Effector memory CD4-positive, alpha-beta T cell (primary cell): ENCODE measurements at regions not wholly inside any gene's neighbourhood (a gene's known extent, or its start where the extent isn't known, plus 50 kb on each side); places are given as distances from the start of the nearest gene placed in this dataset.

ENCODE experiments used
- DNase-seq, 3 donors: peaks; one replicate each; pipeline ENCODE4 v3.0.0-alpha.2; 2020
- H3K27ac ChIP-seq: 2 replicates; pipeline ENCODE4 v1.7.0; 2013; ENCODE audit warnings: mild to moderate bottlenecking, low read length, moderate library complexity; ENCODE audit not compliant: insufficient read depth, poor library complexity, severe bottlenecking
- H3K27me3 ChIP-seq: replicated peaks from 2 replicates; pipeline ENCODE4 v1.7.0; 2013; ENCODE audit warnings: mild to moderate bottlenecking, low read length; ENCODE audit not compliant: insufficient read depth, control insufficient read depth, poor library complexity, severe bottlenecking
- H3K36me3 ChIP-seq: 2 replicates; pipeline ENCODE4 v1.7.0; 2013; ENCODE audit warnings: mild to moderate bottlenecking, low read length, moderate library complexity; ENCODE audit not compliant: control insufficient read depth, insufficient read depth
- H3K4me1 ChIP-seq: 2 replicates; pipeline ENCODE4 v1.7.0; 2013; ENCODE audit warnings: low read length, mild to moderate bottlenecking; ENCODE audit not compliant: control insufficient read depth, insufficient read depth, poor library complexity, severe bottlenecking
- H3K4me3 ChIP-seq: 2 replicates; pipeline ENCODE4 v1.7.0; 2013; ENCODE audit warnings: low read length, low read depth, mild to moderate bottlenecking; ENCODE audit not compliant: insufficient read depth, poor library complexity, severe bottlenecking
- H3K9me3 ChIP-seq: 2 replicates; pipeline ENCODE4 v1.7.0; 2013; ENCODE audit warnings: mild to moderate bottlenecking, low read length, moderate library complexity; ENCODE audit not compliant: control insufficient read depth

DNA sequence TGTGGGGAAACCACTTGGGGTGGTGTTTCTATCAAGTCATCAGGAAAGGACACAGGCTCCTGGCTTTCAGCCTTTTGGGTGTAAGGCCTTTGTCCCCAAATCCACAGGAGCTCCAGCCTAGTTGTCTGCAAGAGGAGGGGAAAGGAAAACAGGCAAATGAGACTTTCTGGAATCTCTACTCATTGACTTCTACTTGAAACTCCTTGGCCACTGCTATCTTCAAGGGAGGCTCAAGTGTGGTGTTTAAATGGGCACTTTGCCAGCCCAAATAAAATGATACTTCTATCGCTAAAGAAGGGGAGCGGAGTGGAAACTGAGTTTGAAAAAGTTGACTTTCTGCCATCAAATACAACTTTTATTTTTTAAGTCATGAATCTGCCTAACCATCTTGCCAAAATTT lies 445.9 kb upstream of the RGS6 start:
- Histone ChIP-seq H3K4me1 (no peaks in the 10 kb centered on the region), H3K27ac (no peak overlapping the region), H3K36me3 (no peaks in the 10 kb centered on the region), H3K9me3 (no peaks in the 10 kb centered on the region), H3K4me3 (no peak overlapping the region), H3K27me3 (no peaks in the 10 kb centered on the region)
- DNase-seq, result no peak

DNA sequence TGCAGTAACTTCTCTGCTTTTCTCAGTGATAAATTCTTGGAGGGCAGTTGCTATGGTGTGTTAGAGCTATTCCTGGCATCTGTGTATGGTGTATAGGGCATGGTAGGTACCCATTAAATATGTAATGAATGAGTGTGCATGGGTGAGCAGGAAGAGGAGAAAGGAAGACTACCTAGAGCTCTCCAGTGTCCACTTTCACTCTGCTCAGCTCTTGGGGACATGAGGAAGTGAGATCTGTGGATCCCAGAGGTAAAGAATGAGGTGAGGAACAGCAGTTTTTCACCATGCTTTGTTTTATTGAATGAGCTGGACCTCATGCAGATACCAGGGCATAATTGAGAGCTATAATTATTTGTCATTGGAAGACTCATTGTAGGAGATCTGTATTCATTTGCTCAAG lies 444.8 kb upstream of the RGS6 start:
- Histone ChIP-seq H3K27ac (no peak overlapping the region), H3K4me1 (no peaks in the 10 kb centered on the region)

DNA sequence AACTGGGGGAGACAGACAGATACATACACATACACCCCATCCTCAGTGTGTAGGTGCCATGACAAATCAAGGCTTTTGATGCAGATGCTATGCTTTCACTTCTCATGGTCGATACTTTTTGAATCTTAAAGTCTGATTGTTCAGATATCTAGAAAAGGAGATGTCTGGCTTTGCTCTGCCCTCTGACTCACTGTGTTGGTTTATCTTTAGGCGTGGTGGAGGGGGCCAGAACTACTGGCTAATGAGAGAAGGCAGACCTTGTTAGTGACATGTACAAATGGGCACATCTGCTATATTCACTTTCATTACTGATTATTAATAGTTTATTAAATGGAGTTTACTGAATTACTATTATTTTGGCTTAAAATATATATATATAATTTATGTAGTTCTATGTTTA lies 444.3 kb upstream of the RGS6 start:
- Histone ChIP-seq H3K27ac (no peak overlapping the region), H3K27me3 (no peaks in the 10 kb centered on the region), H3K4me3 (no peak overlapping the region), H3K4me1 (no peaks in the 10 kb centered on the region), H3K9me3 (no peaks in the 10 kb centered on the region), H3K36me3 (no peaks in the 10 kb centered on the region)
- DNase-seq, result no peak

More for the DNA sequence above, 444.8 kb upstream of the RGS6 start:
- no peak for DNase-seq
- Histone ChIP-seq H3K27me3 (no peaks in the 10 kb centered on the region), H3K9me3 (no peaks in the 10 kb centered on the region), H3K4me3 (no peak overlapping the region), H3K36me3 (no peaks in the 10 kb centered on the region)

DNA sequence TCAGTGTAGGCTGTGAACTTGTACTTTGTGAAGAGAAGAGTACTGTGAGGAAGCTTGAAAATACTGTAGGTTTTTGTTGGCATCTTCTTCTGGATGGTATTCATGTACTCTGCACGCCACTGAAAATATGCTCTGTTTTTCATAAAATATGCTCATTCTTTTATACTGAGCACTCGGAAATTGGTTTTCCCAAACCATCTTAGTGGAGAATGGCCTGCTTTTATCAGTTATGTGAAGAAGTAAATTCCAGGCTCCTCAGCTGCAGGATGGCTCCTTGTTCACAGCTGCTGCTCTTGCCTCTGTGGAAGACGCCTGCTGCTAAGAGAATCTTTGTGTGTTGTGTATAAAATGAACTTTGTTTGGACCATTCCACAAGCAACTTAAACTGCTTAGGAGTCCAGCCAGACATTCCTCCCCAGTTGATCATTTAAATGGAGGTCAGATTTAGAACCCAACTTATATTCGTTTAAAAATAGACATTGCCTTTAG lies 443.5 kb upstream of the RGS6 start:
- H3K4me3 ChIP-seq, result no peak overlapping the region
- no peaks in the 10 kb centered on the region for H3K9me3 ChIP-seq
- H3K27me3 ChIP-seq, result no peaks in the 10 kb centered on the region
- no peak overlapping the region for H3K27ac ChIP-seq
- DNase-seq, result no peak
- no peaks in the 10 kb centered on the region for H3K4me1 ChIP-seq
- H3K36me3 ChIP-seq, result no peaks in the 10 kb centered on the region

DNA sequence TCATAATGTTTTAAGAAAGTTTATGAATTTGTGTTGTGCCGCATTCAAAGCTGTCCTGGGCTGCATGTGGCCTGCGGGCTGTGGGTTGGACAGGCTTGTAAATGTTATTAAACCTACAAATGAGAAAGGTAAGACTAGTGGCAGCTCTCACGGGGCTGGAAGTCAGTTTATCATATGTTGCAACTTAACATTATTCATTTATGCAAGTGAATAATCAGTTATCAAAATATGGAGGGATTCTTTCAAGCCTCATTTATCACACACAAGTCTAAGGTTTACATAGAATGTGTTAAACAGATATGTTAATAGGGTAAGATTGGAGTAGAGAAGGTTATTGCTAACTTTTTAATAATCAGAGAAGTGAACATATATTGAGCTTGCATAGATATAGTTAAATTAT lies 442.5 kb upstream of the RGS6 start:
- no peaks in the 10 kb centered on the region for H3K4me1 ChIP-seq
- no peaks in the 10 kb centered on the region for H3K27me3 ChIP-seq
- DNase-seq, result no peak
- no peak overlapping the region for H3K27ac ChIP-seq
- H3K9me3 ChIP-seq, result no peaks in the 10 kb centered on the region
- H3K4me3 ChIP-seq, result no peak overlapping the region
- H3K36me3 ChIP-seq, result no peaks in the 10 kb centered on the region

DNA sequence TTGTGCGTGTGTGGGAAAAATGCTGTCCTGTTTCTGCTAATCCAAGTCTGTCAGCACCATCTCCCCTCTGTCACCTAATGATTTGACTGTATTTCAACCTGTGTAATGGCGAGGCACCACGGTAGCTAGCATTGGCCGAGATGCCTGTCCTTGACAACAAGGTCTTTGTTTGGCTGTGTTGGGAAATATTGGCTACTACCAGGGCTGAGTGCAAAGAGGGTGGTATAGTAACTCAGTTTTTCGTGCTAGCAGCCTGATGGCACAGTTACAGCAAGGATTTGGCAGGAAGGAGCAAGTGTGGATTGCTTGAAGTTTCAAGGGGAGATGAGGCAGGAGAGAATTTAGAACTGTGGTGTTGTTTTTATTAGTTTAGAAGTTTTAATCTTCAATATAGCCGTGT lies 440.3 kb upstream of the RGS6 start:
- H3K27ac ChIP-seq, result no peak overlapping the region
- no peak overlapping the region for H3K4me3 ChIP-seq
- no peak for DNase-seq
- H3K9me3 ChIP-seq, result no peaks in the 10 kb centered on the region
- no peaks in the 10 kb centered on the region for H3K36me3 ChIP-seq
- no peaks in the 10 kb centered on the region for H3K4me1 ChIP-seq
- no peaks in the 10 kb centered on the region for H3K27me3 ChIP-seq

DNA sequence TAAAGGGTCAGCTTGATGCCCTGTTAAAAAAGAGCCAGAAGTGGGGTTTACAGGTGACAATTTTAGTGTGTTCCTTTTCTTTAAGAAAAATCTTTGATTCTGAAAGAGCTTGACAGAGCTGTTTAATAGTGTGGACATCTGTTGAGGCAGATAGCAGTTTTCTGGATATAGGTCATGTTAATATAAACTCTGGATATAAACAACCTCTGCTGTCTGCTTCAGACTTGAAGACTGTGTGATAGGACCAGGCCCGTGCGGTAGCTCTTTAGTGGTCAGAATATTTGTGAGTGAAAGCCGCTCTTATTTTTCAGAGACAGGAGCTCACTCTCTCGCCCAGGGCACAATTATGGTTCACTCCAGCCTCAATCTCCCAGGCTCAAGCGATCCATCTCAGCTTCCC lies 439.9 kb upstream of the RGS6 start:
- Histone ChIP-seq H3K4me1 (no peaks in the 10 kb centered on the region), H3K27me3 (no peaks in the 10 kb centered on the region), H3K36me3 (no peaks in the 10 kb centered on the region), H3K9me3 (no peaks in the 10 kb centered on the region), H3K27ac (no peak overlapping the region), H3K4me3 (no peak overlapping the region)
- no peak for DNase-seq

DNA sequence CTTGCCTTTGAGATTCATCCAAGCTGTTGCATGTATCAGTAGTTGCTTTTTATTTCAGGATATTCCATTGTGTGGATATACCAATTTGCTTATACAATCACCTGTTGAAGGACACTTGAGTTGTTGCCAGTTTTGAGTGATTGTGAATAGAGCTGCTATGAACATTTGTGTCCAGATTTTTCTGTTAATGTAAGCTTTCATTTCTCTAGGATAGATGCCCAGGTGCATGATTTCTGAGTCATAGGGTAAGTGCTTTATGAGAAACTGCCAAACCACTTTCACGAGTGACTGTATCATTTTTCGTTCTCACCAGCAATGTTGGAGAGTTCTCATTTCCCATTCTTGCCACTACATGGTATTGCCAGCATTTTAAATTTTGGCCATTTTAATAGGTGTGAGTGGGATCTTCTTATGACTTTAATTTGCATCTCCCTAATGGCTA lies 434.6 kb upstream of the RGS6 start:
- Histone ChIP-seq H3K27ac (no peak overlapping the region), H3K4me3 (no peak overlapping the region), H3K27me3 (no peaks in the 10 kb centered on the region), H3K9me3 (no peaks in the 10 kb centered on the region), H3K4me1 (no peaks in the 10 kb centered on the region), H3K36me3 (no peaks in the 10 kb centered on the region)
- DNase-seq, result no peak

DNA sequence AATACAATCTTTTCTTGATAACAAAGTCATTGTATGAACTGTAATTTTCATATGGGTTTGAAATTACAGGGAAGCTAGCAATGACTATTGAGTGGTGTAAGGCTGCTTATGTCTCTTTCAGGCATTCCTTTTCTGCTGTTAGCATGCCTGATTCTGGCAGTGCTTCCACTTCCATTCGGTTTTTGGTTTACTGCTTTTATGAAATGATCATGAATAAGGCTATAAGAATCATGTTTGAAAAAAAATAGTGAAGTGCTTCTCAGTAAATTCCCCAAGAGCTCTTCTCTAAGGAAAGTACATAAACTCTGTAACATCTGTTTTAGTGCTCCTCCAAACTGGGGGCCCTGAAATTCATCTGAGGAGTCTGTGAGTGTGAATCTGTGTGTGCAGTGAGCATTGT lies 434.0 kb upstream of the RGS6 start:
- Histone ChIP-seq H3K9me3 (no peaks in the 10 kb centered on the region), H3K4me3 (no peak overlapping the region), H3K36me3 (no peaks in the 10 kb centered on the region), H3K27ac (no peak overlapping the region), H3K4me1 (no peaks in the 10 kb centered on the region), H3K27me3 (no peaks in the 10 kb centered on the region)
- DNase-seq, result no peak

DNA sequence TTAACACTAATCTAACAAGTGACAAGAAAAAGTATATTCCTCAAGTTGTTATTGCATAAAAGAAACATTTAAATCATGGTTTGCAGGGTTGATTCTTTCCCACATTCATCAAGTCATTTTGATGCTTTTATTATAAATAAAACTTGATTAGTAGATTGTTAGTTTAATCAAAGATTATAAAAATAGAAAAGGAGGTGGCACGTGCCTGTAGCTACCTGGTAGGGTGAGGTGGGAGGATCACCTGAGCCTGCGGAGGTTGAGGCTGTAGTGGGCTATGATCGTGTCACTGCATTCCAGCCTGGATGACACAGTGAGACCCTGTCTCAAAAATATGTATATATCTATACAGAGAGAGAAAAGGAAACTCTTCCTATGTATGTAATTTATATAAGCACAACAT lies 433.2 kb upstream of the RGS6 start:
- Histone ChIP-seq H3K4me3 (no peak overlapping the region), H3K4me1 (no peaks in the 10 kb centered on the region), H3K9me3 (no peaks in the 10 kb centered on the region), H3K27ac (no peak overlapping the region), H3K27me3 (no peaks in the 10 kb centered on the region), H3K36me3 (no peaks in the 10 kb centered on the region)
- no peak for DNase-seq

DNA sequence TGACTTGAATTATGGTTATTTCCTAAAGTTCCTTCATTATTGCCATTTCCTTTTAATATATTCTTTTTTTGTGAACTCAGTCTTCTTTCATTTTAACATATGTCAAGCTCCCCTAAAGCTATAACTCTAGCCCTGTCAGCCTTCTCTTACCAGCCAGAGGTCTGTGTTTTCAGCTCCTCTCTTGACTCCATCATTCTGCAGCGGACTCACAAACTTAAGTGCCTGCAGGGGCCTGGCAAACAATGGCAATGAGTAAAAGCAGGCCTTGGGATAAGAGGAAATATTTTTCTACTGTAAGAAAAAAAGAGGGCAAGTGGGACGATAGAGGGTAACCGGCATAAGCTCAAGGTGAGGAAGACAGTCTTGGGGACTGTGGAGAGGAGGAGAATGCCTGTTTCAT lies 424.5 kb upstream of the RGS6 start:
- H3K4me1 ChIP-seq, result no peaks in the 10 kb centered on the region
- no peak overlapping the region for H3K4me3 ChIP-seq
- no peak overlapping the region for H3K27ac ChIP-seq
- H3K27me3 ChIP-seq, result no peaks in the 10 kb centered on the region
- DNase-seq, result no peak
- H3K36me3 ChIP-seq, result no peaks in the 10 kb centered on the region
- H3K9me3 ChIP-seq, result no peaks in the 10 kb centered on the region
